ENCODE measurements at regions not wholly inside any gene's neighbourhood (a gene's known extent, or its start where the extent isn't known, plus 50 kb on each side); places are given as distances from the start of the nearest gene placed in this dataset.
"Not testable (repeated sequence)": the region's sequence is repeated elsewhere in the genome, so short reads cannot be mapped to it uniquely, and the experiment has no call there.

DNA sequence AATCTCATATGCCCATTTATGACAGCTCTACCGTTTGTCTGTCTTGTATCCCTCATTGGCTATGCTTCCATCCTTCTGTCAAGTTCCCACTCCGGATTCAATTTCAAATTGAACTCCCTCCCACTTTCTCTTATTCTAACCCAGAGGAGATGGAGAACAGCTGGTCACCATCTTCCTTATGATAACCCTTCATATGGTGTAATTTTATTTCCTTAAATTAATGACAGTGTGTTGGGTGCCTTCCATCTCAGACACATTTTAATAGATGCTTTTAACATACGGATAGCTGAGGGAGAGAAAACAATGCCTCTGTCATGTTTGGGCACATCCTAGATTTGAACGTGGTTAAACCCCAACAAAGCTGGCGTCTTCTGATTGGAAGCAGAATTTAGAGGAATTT is 103.0 kb upstream of the PLXNA2 start:
- DNase-seq (ENCODE audit: low read depth in 3 of 3) = no peak

- no peak for DNase-seq (ENCODE audit: low read depth in 3 of 3)
These were observed 105.6 kb upstream of the PLXNA2 start for GRCh38 chr1:208349694-208350330.

GRCh38 chr1:208350815-208351214 is 106.6 kb upstream of the PLXNA2 start:
- DNase-seq (ENCODE audit: low read depth in 3 of 3) = no peak

DNA sequence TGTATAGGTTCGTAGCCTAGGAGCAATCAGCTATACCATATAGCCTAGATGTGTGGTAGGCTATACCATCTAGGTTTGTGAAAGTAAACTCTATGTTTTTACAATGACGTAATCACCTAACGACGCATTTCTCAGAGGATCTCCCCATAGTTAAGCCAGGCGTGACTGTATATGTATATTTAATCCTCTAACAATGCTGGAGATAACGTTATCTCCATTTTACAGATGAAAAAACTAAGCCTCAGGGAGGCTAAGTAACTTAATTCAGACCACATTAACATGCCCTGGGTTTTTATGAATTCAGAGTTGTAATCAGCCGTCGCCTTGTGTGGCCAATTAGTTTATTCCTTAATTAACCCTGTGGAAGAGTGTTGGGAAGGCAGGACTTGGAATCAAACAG is 107.7 kb upstream of the PLXNA2 start:
- no peak for DNase-seq (ENCODE audit: low read depth in 3 of 3)

GRCh38 chr1:208353797-208354196 is 109.6 kb upstream of the PLXNA2 start:
- not testable (repeated sequence) for DNase-seq (ENCODE audit: low read depth in 3 of 3)

DNA sequence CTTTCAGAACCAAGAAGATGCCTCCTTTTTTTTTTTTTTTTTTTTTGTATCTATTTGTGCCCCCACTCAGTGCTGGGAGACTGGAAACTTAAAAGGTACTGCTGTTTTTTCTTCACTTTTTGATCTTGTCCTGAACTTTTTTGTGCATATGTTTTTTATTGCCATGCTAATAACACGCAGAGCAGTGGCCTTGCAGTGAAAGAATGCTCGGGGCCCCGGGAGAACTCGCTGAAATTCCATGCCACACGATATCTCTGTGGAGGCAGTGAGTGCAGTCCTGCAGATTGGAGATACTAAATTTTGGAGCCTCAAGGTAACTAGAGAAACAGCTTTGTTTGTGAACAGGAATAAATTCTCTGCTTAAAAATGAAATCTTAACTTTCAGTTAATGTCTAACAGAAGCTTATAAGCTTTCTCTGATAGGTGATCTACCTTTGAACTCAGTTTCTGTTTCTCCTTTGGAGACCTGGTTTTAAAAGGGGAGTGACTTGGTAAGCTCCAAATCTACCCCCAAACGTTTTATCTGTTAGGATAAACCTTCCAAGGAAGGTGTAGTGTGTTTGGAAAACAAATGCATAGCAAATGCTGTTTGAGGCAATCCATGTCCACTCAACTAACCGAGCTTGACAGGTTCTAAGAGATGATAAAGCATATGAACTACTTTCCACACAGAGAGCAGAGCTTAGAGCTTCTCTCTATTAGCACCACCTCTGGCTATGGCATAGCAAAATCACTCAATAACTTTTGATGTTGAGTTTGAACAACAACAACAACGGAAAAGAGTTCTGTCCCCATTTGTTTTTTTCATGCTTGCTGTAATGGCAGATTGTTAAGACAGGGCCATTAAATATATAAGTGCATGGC is 113.7 kb upstream of the PLXNA2 start:
- DNase-seq (ENCODE audit: low read depth in 3 of 3) = no peak

DNA sequence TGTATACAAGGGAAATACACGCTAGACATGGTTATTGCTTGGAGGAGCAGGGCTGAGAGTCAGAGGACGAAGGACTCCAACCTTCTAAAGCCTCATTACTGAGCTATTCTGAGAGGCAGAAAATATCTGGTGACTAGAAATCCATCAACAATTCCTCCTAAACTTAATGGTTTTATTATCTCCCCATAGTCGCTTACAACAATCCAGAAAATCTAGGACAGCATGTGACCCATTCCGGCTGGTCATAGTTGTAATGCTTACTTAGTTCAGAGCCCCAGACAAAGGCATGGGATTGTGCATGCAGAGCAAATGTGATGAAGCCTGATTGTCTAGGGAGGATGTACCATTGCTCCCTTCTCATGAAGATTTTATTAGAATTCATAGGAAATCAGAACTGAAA is 114.5 kb upstream of the PLXNA2 start:
- DNase-seq (ENCODE audit: low read depth in 3 of 3) = no peak

DNA sequence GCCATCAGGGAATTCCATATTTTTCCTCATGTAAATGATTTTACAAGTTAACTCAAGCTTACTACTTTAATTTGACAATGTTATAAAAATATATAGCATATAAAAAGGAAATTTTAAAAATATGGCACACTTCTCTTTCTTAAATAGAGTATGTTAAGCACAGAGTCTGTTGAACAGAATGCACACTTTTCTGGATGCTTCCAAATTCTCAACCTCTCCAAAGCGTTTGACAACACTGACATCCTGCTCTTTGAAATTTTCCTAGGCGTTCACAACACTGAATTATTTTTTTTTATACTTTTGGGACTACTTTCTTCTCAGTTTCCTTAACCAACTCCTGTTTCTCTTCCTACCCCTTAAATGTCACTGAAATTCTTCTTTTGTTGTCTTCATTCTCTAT is 117.8 kb upstream of the PLXNA2 start:
- no peak for DNase-seq (ENCODE audit: low read depth in 3 of 3)

- DNase-seq (ENCODE audit: low read depth in 3 of 3) = no peak
These were observed 122.4 kb upstream of the PLXNA2 start for GRCh38 chr1:208366559-208366958.

DNA sequence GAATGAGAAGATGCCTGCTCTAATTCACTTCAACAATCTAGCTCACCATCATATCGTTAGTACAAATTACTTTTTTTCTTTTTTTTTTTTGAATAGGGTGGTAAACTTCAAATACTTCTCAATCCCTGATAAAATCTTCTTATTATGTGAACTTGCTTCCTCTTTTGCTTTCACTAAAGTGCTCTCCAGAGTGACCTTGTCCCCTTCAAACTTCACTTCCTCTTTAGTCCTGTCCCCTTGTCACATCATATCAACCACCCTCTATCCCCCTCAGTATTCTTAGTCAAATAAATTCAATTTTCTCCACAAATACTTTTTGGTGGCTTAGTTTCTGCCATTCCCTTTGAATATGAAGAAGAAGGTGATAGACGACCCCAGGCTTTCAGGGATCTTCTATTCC is 124.9 kb upstream of the PLXNA2 start:
- DNase-seq (ENCODE audit: low read depth in 3 of 3) = no peak

- no peak for DNase-seq (ENCODE audit: low read depth in 3 of 3)
These were observed 125.5 kb upstream of the PLXNA2 start for GRCh38 chr1:208369658-208370057.

DNA sequence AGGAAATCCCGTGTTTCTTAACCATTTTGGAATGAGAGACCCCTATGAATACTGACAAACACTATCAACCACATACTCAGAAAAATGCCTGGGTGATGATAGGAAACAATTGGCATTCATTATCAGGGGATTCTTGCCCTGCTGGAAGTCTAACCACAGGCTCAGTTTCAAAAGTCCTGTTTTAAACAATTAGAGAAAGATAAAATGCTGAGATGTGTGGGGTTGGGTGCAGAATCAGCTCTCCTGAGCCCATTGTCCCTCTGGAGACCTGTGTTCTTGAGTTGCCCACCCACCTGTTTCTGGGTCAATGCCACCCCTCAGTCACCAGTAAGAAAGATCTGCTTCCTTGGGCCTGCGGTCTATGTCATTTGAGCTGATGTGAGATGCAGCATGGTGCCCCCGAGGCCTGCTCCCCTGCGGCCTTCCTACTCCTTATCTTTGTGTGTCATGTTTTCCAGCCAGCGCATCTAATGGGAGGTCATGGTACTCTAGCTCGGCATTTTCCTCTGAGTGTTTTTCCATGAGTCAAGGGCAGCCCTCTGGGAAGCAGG is 130.3 kb upstream of the PLXNA2 start:
- no peak for DNase-seq (ENCODE audit: low read depth in 3 of 3)

DNA sequence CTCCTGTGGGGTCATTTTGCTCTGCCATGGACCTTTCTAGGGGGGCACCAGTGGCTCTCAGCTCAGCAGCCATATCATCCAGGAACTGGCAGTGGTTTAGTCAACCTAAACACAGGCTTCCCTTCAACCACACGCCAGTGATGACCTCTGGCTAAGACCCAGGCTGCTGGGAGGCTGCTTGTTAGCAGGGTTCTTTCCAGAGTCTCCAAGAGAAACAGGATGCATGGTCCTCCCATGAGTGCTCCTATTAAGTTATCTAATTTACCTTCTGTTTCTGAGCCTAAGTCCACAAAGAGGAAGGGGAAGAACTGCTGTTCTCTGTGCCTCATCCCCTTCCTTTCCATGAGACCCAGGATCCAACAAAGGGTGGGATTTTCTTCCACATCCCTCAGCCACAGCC is 137.3 kb upstream of the PLXNA2 start:
- DNase-seq (ENCODE audit: low read depth in 3 of 3) = no peak

DNA sequence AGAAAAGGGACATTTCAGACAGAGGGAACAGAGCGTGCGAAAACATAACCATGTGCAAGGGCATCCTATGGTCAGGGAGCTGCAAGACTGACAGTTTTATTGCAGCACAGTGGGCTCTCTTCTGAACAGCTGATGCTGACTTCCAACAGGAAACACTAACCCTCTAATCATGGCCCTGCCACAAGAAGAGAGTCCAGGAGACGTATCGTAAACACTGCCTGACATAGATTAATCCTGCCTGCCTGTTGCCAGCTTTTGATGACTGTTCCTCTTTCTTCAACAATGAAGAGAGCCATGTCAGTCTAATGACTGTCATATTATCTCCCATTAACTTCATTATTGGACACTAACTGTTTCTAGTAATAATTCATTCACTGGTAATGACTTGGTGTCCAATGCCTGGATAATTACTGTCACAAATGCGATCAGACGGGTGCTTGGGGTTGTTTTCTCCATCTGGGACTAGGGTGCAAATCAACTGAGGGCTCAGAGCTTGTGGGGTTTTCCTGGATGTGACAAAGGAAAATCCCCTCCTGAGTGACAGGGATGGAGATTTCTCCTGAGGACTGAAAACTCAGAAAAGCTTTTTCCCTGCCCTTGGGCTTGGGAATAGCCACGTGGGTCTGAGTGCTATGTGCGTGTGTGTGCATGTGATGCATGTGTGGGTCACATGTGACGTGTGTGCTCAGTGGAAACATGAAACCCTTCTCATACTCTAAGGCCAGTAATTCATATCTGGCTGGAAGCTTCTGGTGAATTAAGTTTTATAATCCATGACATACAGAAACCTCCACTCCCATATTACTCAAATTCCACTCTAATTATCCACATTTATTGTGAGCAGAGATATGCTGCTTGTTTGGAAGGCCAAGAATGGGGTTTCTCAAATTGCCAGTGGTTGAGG is 144.0 kb upstream of the PLXNA2 start:
- no peak for DNase-seq (ENCODE audit: low read depth in 3 of 3)

DNA sequence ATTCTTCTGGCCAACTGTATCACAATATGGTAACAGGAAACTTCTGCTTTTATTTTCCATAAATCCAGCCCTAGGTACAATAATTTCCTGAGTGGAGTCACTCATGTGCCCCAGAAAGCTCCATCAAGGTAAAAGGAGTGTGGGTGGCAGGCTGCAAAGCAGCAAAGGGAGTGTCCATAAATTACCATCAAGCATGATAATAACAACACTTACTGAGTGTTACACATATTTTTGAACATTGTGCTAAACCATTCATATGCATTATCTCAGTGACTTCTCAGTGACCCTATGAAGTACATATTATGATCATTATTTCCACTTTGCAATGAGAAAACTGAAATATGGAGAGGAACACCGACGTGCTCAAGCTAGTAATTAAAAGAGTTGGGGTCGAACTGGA is 149.2 kb upstream of the PLXNA2 start:
- no peak for DNase-seq (ENCODE audit: low read depth in 3 of 3)

DNA sequence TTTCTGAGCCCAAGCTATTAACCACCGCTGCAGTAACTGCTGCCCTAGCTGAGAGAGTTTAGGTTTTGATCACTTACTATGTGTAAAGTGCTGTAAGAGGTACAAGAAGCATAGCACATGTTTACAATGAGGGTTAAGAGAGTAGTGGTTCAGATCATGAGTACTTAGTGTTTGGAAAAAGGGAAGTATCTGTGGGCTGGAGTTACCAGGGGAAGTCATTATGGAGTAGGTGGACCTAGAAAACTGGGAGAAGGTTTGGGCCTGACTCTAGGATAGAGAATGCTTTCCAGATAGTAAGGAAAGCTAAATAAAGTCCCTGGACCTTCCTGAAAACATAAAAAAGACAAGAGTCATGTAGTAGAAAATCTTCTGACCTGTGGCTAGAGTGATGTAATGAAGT is 149.6 kb upstream of the PLXNA2 start:
- no peak for DNase-seq (ENCODE audit: low read depth in 3 of 3)

- DNase-seq (ENCODE audit: low read depth in 3 of 3) = no peak
These were observed 153.1 kb upstream of the PLXNA2 start for GRCh38 chr1:208397286-208397685.

GRCh38 chr1:208405014-208405413 is 160.8 kb upstream of the PLXNA2 start:
- DNase-seq (ENCODE audit: low read depth in 3 of 3) = no peak

DNA sequence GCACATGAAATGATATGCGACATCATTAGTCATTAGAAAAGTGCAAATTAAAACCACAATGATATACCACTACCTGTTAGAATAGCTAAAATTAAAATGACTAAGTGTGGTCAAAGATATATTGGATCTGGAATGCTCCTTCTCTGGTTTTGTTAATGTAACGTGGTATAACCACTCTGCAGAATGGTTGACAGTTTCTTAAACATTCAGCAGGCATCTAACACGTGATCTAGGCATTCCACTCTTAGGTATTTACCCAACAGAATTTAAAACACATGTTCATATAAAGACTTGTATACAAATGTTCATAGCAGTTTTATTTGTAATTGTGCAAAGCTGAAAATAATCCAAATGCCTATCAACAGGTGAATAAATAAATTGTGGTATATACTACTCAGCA is 165.0 kb upstream of the PLXNA2 start:
- no peak for DNase-seq (ENCODE audit: low read depth in 3 of 3)

DNA sequence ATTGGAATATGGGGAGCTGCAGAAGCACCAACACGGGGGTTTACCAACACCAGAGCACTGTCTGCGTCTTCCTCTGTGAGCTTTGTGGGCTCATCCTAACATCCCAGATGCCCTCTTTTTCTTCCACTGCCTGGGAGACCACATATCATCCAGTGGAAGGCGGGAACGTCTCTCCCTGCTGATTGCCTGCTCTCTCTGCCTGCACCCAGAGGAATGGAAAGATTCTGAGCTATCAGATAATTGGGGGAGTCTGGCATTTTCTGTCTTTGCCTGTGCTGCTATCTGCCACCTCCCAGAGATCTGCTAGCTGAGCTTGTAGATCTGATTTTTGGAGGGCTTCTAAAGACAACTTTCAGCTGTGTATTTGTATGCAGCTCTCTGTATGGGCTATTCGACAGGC is 166.2 kb upstream of the PLXNA2 start:
- DNase-seq (ENCODE audit: low read depth in 3 of 3) = no peak

GRCh38 chr1:208413006-208413405 is 168.8 kb upstream of the PLXNA2 start:
- no peak for DNase-seq (ENCODE audit: low read depth in 3 of 3)

- DNase-seq (ENCODE audit: low read depth in 3 of 3) = no peak
These were observed 174.5 kb upstream of the PLXNA2 start for GRCh38 chr1:208418667-208419066.

Data from stimulated activated CD4-positive, alpha-beta T cell treated with anti-CD3 and anti-CD28 coated beads, TNF-alpha, amount 100 ng/mL, for 4 hours (primary cell).